Neural progenitor cell (in vitro differentiated cells): ENCODE measurements at regions not wholly inside any gene's neighbourhood (a gene's known extent, or its start where the extent isn't known, plus 50 kb on each side); places are given as distances from the start of the nearest gene placed in this dataset.

Experiments used
- DNase-seq: peaks from one replicate; pipeline ENCODE4 v3.0.0-alpha.2; 2016; ENCODE audit warnings: low spot score
- H2AFZ ChIP-seq: fragments of 200-600 bp; sonication (generic); replicated peaks from 2 replicates; pipeline ENCODE4 v1.6.1; 2016; ENCODE audit warnings: antibody characterized with exemption
- H3F3A ChIP-seq: fragments of 200-600 bp; sonication (generic); 2 replicates; pipeline ENCODE4 v1.6.1; 2016; ENCODE audit warnings: antibody characterized with exemption, low read depth
- H3K27ac ChIP-seq: fragments of 200-600 bp; sonication (generic); 2 replicates; pipeline ENCODE4 v1.5.1; 2016; ENCODE audit warnings: mild to moderate bottlenecking
- H3K27me3 ChIP-seq: fragments of 200-600 bp; sonication (generic); 2 replicates; pipeline ENCODE4 v1.6.1; 2016; ENCODE audit warnings: mild to moderate bottlenecking, moderate library complexity
- H3K36me3 ChIP-seq: fragments of 200-600 bp; sonication (generic); 2 replicates; pipeline ENCODE4 v1.5.1; 2016
- H3K4me1 ChIP-seq: fragments of 200-600 bp; sonication (generic); 2 replicates; pipeline ENCODE4 v1.6.1; 2016; ENCODE audit warnings: mixed run types
- H3K4me2 ChIP-seq: fragments of 200-600 bp; sonication (generic); 2 replicates; pipeline ENCODE4 v1.6.1; 2016
- H3K4me3 ChIP-seq: fragments of 200-600 bp; sonication (generic); 2 replicates; pipeline ENCODE4 v1.5.1; 2016
- H3K79me2 ChIP-seq: fragments of 200-600 bp; sonication (generic); 2 replicates; pipeline ENCODE4 v1.6.1; 2016; ENCODE audit warnings: low read depth
- H3K9ac ChIP-seq: fragments of 200-600 bp; sonication (generic); 2 replicates; pipeline ENCODE4 v1.6.1; 2016
- H3K9me3 ChIP-seq: fragments of 200-600 bp; sonication (generic); 2 replicates; pipeline ENCODE4 v1.5.1; 2016; ENCODE audit warnings: low read depth
- H4K20me1 ChIP-seq: fragments of 200-600 bp; sonication (generic); 2 replicates; pipeline ENCODE4 v1.6.1; 2016; ENCODE audit warnings: low read depth
- H3K27ac Mint-ChIP-seq: 3 replicates; pipeline ENCODE4 v1.8.0; 2021; ENCODE audit warnings: mixed read lengths
- H3K27me3 Mint-ChIP-seq: 2 replicates; pipeline ENCODE4 v1.8.0; 2022; ENCODE audit warnings: low read depth, mild to moderate bottlenecking, inconsistent platforms, moderate library complexity, mixed read lengths; ENCODE audit not compliant: insufficient read depth
- H3K36me3 Mint-ChIP-seq: 3 replicates; pipeline ENCODE4 v1.8.0; 2021; ENCODE audit warnings: mixed read lengths
- H3K4me1 Mint-ChIP-seq: 3 replicates; pipeline ENCODE4 v1.8.0; 2021; ENCODE audit warnings: mixed read lengths
- H3K4me3 Mint-ChIP-seq: 3 replicates; pipeline ENCODE4 v1.8.0; 2021; ENCODE audit warnings: mild to moderate bottlenecking, moderate library complexity, mixed read lengths
- H3K9me3 Mint-ChIP-seq: 3 replicates; pipeline ENCODE4 v1.8.0; 2020; ENCODE audit warnings: mixed read lengths
- EZH2 ChIP-seq: fragments of 200-600 bp; sonication (generic); IDR thresholded peaks from 2 replicates; pipeline ENCODE4 v1.6.1; 2017; ENCODE audit warnings: antibody characterized with exemption, mild to moderate bottlenecking, moderate library complexity
- EZH2phosphoT487 ChIP-seq: fragments of 200-600 bp; sonication (generic); IDR thresholded peaks from 2 replicates; pipeline ENCODE4 v1.6.1; 2017; ENCODE audit warnings: antibody characterized with exemption
- TF ChIP-seq, protein P1 (sequence below): fragments of 200-600 bp; sonication (generic); IDR thresholded peaks from 2 replicates; pipeline ENCODE4 v1.5.1; 2017; ENCODE audit warnings: antibody characterized with exemption, mild to moderate bottlenecking

DNA sequence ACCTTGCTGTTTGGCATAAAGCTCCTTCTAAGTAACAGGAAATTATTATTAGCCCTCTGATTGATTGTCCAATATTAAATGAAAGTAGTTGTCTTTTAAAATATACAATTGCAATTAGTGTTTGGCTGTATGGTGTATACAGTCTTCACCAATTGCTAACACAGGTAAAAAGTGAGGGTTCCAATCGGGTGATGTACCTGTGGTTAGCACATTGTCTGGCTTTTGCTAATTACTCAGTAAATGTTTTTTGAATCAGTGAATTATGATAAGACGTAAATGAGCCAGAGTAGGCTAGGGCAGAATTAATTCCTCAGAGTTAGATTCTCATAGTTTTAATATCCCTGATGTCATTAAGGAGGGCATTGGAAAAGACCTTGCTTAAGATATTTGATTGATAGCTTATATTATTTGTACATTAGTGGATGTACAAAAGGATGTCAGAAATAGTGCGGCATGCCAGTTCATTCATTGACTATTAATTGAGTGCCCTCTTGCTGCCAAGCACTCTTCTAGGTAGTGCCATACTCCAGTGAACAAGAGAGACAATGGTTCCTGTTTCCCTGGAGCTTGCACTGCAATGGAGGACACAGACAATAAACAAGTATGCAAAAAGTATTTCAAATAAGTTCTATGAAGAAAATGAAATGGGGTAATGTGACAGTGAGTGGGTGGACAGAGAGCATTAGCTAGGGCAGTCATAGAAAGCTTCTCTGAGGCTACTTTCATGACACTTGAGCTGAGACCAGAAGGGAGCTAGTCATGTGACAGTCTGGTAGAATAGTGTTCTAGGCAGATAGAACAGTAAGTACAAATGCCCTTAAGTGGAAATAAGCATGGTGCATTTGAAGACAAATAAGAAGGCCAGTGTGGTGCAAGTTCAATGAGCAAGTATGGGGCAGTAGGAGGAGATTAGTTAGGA is 205.9 kb upstream of the CASK start:
- Histone ChIP-seq H3K79me2 (no peaks in the 10 kb centered on the region), H3K27me3 (no peaks in the 10 kb centered on the region), H3K9ac (no peak overlapping the region), H4K20me1 (no peaks in the 10 kb centered on the region), H3K36me3 (no peaks in the 10 kb centered on the region), H3K27ac (no peak overlapping the region), H3K4me3 (no peak overlapping the region), H3F3A (no peaks in the 10 kb centered on the region), H2AFZ (no peak overlapping the region), H3K9me3 (no peaks in the 10 kb centered on the region), H3K4me2 (no peak overlapping the region), H3K4me1 (no peaks in the 10 kb centered on the region)
- Mint-ChIP-seq H3K36me3 (no peaks in the 10 kb centered on the region), H3K9me3 (peaks cover 2% of the 10 kb centered on the region), H3K4me3 (no peak overlapping the region), H3K4me1 (peaks cover 16% of the 10 kb centered on the region), H3K27ac (no peak overlapping the region), H3K27me3 (no peaks in the 10 kb centered on the region)
- TF ChIP-seq, protein P1, sequence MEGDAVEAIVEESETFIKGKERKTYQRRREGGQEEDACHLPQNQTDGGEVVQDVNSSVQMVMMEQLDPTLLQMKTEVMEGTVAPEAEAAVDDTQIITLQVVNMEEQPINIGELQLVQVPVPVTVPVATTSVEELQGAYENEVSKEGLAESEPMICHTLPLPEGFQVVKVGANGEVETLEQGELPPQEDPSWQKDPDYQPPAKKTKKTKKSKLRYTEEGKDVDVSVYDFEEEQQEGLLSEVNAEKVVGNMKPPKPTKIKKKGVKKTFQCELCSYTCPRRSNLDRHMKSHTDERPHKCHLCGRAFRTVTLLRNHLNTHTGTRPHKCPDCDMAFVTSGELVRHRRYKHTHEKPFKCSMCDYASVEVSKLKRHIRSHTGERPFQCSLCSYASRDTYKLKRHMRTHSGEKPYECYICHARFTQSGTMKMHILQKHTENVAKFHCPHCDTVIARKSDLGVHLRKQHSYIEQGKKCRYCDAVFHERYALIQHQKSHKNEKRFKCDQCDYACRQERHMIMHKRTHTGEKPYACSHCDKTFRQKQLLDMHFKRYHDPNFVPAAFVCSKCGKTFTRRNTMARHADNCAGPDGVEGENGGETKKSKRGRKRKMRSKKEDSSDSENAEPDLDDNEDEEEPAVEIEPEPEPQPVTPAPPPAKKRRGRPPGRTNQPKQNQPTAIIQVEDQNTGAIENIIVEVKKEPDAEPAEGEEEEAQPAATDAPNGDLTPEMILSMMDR: no peak
- TF ChIP-seq EZH2 (no peak), EZH2phosphoT487 (no peak)
- no peak for DNase-seq

DNA sequence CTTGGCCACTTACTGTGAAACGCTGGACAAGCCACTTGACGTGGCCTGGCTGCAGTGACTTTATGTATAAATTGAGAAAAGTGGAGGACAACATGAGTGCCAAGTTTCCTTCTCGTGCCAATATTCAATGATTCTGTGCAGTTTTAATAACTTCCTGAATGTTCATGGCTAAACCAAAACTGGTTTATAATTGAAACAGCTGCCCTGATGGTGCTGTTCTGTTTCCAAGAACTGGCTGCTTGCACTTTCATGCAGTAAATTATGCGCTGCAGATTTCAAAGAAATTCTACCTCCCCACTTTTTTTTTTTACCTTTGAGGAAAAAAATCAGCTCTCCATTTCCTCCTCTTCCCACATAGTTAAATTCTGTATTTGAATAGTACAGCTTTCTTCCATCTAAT is 205.2 kb upstream of the CASK start:
- Histone ChIP-seq H3K4me3 (no peak overlapping the region), H3K36me3 (no peaks in the 10 kb centered on the region)
- no peaks in the 10 kb centered on the region for H3K36me3 Mint-ChIP-seq

DNA sequence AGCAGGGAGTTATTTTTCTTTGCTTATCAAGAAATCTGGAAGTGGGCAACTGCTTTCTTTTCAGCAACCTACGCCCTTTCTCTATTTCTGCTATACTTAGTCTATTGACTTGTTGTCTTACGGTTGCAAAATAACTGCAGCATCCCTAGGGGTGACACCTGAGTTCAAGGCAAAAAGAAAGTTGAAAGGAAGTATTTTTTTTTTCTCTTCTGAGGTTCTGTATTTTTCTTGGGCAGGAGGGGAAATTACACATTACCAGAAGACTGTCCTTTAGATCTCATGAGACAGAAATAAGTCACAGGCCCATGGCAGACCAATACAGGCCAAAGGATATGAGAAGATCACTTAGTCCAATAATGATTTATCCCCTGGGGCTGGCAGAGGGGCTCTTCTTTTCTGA is 204.7 kb upstream of the CASK start:
- no peak overlapping the region for H3K27ac ChIP-seq

More for the DNA sequence above, 205.2 kb upstream of the CASK start:
- H3K9me3 ChIP-seq: no peaks in the 10 kb centered on the region
- no peaks in the 10 kb centered on the region for H3K79me2 ChIP-seq
- H3K4me3 Mint-ChIP-seq: no peak overlapping the region
- no peak overlapping the region for H3K9ac ChIP-seq
- peaks cover 16% of the 10 kb centered on the region for H3K4me1 Mint-ChIP-seq
- no peaks in the 10 kb centered on the region for H4K20me1 ChIP-seq
- no peak overlapping the region for H3K4me2 ChIP-seq
- H3K27ac ChIP-seq: no peak overlapping the region
- no peaks in the 10 kb centered on the region for H3K27me3 ChIP-seq
- TF ChIP-seq, protein P1: no peak
- TF ChIP-seq EZH2: no peak
- no peaks in the 10 kb centered on the region for H3K27me3 Mint-ChIP-seq
- H3K4me1 ChIP-seq: no peaks in the 10 kb centered on the region
- H2AFZ ChIP-seq: no peak overlapping the region
- no peak overlapping the region for H3K27ac Mint-ChIP-seq
- DNase-seq: no peak
- H3K9me3 Mint-ChIP-seq: peaks cover 4% of the 10 kb centered on the region
- no peaks in the 10 kb centered on the region for H3F3A ChIP-seq

More for the DNA sequence above, 204.7 kb upstream of the CASK start:
- TF ChIP-seq, protein P1: no peak
- TF ChIP-seq EZH2phosphoT487: no peak
- no peak for TF ChIP-seq EZH2
- no peak for DNase-seq
- Histone ChIP-seq H3K36me3 (no peaks in the 10 kb centered on the region), H3F3A (no peaks in the 10 kb centered on the region), H4K20me1 (no peaks in the 10 kb centered on the region), H3K79me2 (no peaks in the 10 kb centered on the region), H2AFZ (no peak overlapping the region), H3K27me3 (no peaks in the 10 kb centered on the region), H3K4me3 (no peak overlapping the region), H3K9me3 (no peaks in the 10 kb centered on the region), H3K9ac (no peak overlapping the region), H3K4me2 (no peak overlapping the region), H3K4me1 (no peaks in the 10 kb centered on the region)
- H3K9me3 Mint-ChIP-seq: peaks cover 4% of the 10 kb centered on the region
- no peaks in the 10 kb centered on the region for H3K27me3 Mint-ChIP-seq
- no peaks in the 10 kb centered on the region for H3K36me3 Mint-ChIP-seq
- H3K4me1 Mint-ChIP-seq: peaks cover 16% of the 10 kb centered on the region
- no peak overlapping the region for H3K27ac Mint-ChIP-seq
- H3K4me3 Mint-ChIP-seq: no peak overlapping the region
